ENCODE measurements at regions not wholly inside any gene's neighbourhood (a gene's known extent, or its start where the extent isn't known, plus 50 kb on each side); places are given as distances from the start of the nearest gene placed in this dataset.

GRCh38 chr2:129654331-129654730 is 325.1 kb upstream of the RAB6C start:
- no peak for DNase-seq

- no peak for DNase-seq
Observed at GRCh38 chr2:129656081-129656598, 323.3 kb upstream of the RAB6C start.

- no peak for DNase-seq
Observed at GRCh38 chr2:129658430-129658829, 321.0 kb upstream of the RAB6C start.

GRCh38 chr2:129661935-129662334 is 317.5 kb upstream of the RAB6C start:
- DNase-seq, result no peak

- DNase-seq, result no peak
Observed at GRCh38 chr2:129667577-129667976, 311.9 kb upstream of the RAB6C start.

- no peak for DNase-seq
Observed at GRCh38 chr2:129672521-129672920, 306.9 kb upstream of the RAB6C start.

GRCh38 chr2:129673234-129673633 is 306.2 kb upstream of the RAB6C start:
- no peak for DNase-seq

- no peak for DNase-seq
Observed at GRCh38 chr2:129673847-129674711, 305.4 kb upstream of the RAB6C start.

GRCh38 chr2:129678751-129679150 is 300.7 kb upstream of the RAB6C start:
- DNase-seq, result no peak

GRCh38 chr2:129681788-129682187 is 297.7 kb upstream of the RAB6C start:
- DNase-seq, result no peak

- no peak for DNase-seq
Observed at GRCh38 chr2:129689653-129690448, 289.6 kb upstream of the RAB6C start.

- DNase-seq, result no peak
Observed at GRCh38 chr2:129695496-129695895, 284.0 kb upstream of the RAB6C start.

GRCh38 chr2:129698593-129698992 is 280.9 kb upstream of the RAB6C start:
- no peak for DNase-seq

GRCh38 chr2:129699781-129700573 is 279.5 kb upstream of the RAB6C start:
- DNase-seq, result no peak

- DNase-seq, result no peak
Observed at GRCh38 chr2:129702416-129703176, 276.9 kb upstream of the RAB6C start.

- DNase-seq, result no peak
Observed at GRCh38 chr2:129705085-129705484, 274.4 kb upstream of the RAB6C start.

GRCh38 chr2:129707800-129708199 is 271.7 kb upstream of the RAB6C start:
- DNase-seq, result no peak

- DNase-seq, result no peak
Observed at GRCh38 chr2:129708221-129708967, 271.1 kb upstream of the RAB6C start.

GRCh38 chr2:129709001-129709955 is 270.2 kb upstream of the RAB6C start:
- no peak for DNase-seq

- DNase-seq, result no peak
Observed at GRCh38 chr2:129709956-129710598, 269.4 kb upstream of the RAB6C start.

Measured in 8988T (cell line).